ENCODE measurements at regions not wholly inside any gene's neighbourhood (a gene's known extent, or its start where the extent isn't known, plus 50 kb on each side); places are given as distances from the start of the nearest gene placed in this dataset.
A peak's percentile ranks its signal among the peaks of the same experiment; 100 is the strongest.

DNA sequence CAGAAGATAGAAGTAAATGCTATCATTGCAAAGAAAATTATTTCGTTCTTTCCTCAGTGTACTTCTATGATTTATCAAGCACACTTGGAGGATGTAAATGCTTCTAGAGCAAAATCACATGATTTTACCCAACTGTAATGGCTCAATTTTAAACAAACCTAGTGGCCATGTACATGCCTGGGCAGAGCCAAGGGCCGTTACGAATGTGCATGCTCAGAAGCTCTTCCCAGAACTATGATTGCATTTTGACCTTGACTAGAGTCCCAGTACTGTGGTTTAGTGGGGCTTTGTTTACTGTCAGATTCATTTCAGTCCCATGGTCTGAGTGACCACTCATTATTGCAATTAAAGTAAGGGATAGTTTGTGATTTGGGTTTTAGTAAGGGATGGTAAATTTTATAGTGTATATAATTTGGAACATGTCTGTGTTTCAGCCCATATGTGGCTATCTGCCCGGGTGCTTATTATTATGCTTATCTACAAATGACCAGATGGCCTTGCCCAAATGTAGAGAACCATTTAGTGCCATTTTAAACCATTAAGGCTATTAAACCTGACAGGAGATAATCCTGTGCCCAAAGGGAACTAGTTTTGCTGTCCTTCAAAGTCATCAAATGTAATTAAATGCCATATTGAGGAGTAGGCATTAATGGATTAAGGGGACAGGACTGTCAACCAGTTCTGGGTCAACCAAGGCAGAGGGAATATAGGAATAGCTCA lies 239.1 kb downstream of the ICOS start:
- no peak overlapping the region for H3K4me3 ChIP-seq (ENCODE audit: low read depth, low read length)
- no peak for TF ChIP-seq CTCF (IDR thresholded peaks at IDR 0.05; ENCODE audit: borderline replicate concordance, insufficient read depth, low read depth, low read length)

DNA sequence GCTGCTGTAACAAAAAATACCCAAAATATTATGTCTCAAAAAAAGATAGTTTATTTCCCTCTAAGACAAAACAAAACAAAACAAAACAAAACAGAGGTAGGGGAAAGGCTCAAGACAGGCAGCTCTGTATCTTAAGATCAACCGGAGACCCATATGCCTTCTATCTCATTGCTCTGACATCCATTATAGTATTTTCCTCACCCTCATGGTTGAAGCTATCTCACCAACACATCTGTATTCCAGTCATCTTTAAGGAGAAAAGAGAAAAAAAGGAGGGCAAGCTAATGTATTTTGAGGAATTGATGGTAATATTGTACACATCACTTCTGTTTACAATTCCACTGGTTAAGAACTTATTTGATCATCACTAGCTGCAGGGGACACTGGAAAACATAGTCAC lies 239.7 kb downstream of the ICOS start:
- H3K4me3 ChIP-seq (ENCODE audit: low read depth, low read length), result no peak overlapping the region
- no peak for TF ChIP-seq CTCF (IDR thresholded peaks at IDR 0.05; ENCODE audit: borderline replicate concordance, insufficient read depth, low read depth, low read length)

DNA sequence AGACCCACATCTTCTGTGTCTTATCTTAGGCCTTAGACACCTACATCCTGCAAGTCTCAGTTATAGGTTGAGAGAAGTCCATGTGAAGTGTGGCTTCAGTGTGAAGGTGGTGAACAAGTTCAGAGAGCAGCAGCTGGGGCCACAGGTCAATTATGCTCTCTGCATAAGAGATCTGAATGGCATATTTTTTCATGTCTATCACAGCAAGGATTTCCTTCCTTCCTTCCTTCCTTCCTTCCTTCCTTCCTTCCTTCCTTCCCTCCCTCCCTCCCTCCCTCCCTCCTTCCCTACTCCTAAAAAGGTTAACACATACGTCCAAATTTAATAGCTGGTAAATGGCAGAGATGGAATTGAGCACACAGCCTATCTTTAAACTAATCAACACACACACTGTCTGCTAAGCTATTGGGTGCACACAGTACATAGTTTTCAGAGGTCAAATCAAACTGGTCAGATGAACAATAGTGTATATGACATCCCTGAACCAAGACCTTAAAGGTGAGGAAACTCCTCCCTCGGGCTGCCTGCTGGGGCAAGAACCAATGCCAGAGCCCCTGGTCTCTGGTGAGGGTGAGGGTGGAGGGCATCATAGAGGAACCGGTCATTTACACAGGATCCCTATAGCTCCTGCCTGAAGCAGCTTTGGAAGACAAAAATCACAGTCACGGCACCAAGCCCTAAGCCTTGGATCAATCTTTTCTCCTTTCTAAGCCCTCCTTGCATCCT lies 240.9 kb downstream of the ICOS start:
- no peak for TF ChIP-seq CTCF (IDR thresholded peaks at IDR 0.05; ENCODE audit: borderline replicate concordance, insufficient read depth, low read depth, low read length)
- no peak overlapping the region for H3K4me3 ChIP-seq (ENCODE audit: low read depth, low read length)

DNA sequence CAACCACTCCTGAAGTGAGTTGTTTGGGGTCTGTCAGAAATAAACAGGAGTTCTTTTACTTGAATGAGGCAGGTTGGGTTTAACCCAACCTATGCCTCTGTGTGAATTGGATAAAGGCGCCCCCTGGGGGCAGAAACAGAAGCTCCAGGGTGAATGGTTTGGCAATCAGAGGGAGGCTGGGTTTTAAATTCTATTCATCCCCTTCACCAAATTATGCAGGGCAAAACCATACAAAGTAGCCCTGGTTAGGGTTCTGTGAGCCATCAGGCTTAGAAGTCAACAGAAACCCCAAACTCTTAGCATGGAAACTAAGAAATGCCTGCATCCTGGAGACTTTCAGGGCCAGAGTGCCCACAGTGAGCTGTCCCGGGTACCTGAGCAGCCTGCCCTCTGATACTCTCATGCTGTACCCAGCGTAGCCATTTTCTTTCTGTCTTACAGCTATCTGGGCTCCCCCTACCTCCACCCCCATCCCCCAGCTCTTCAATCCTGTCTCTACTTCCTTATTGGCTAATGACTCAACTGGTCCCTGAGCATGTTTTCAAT lies 241.5 kb downstream of the ICOS start:
- no peak overlapping the region for H3K4me3 ChIP-seq (ENCODE audit: low read depth, low read length)
- peak; percentile 68 for TF ChIP-seq CTCF (IDR thresholded peaks at IDR 0.05; ENCODE audit: borderline replicate concordance, insufficient read depth, low read depth, low read length)

DNA sequence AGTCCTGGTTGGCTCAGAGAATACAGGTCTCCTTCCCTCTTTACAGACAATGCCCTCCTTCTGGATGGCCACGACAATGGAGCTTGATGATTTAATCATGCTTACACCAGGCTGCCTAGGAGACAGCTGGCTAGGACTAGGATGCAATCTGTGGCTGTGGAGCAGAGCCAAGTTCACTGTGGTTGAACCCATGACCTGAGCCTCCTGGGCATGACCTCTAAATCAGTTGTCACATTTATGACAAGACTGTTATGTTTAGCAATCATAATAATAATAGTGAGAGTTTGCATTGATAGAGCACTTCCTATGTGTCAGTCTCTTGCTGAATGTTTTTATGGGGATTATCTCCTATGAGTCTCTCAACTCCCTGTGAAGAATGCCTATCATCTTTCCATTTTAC lies 244.1 kb downstream of the ICOS start:
- no peak for TF ChIP-seq CTCF (IDR thresholded peaks at IDR 0.05; ENCODE audit: borderline replicate concordance, insufficient read depth, low read depth, low read length)
- no peak overlapping the region for H3K4me3 ChIP-seq (ENCODE audit: low read depth, low read length)

DNA sequence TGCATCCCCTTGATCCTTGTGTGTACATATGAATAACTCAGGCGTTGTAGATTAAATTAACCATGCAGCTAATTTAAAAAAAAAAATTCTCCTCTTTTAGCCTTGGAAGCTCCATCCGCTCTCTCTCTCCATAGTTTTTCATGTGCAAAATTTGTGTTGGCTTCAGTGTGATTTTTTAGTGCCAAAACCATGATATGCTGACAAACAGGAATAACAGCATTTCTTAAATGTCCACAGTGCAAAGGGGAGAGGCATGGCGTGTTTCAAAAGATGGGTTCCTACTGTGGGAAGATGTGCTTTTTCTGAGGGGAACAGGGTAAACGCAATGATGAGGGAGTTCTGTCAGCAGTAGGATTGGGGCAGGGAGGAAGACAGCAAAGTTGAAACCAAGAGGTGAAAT lies 247.0 kb downstream of the ICOS start:
- TF ChIP-seq CTCF (IDR thresholded peaks at IDR 0.05; ENCODE audit: borderline replicate concordance, insufficient read depth, low read depth, low read length), result no peak

GRCh38 chr2:204184226-204184625 lies 247.7 kb downstream of the ICOS start:
- no peak overlapping the region for H3K4me3 ChIP-seq (ENCODE audit: low read depth, low read length)
- no peak for TF ChIP-seq CTCF (IDR thresholded peaks at IDR 0.05; ENCODE audit: borderline replicate concordance, insufficient read depth, low read depth, low read length)

More for the DNA sequence above, 247.0 kb downstream of the ICOS start:
- no peak overlapping the region for H3K4me3 ChIP-seq (ENCODE audit: low read depth, low read length)

Data from GM12875 (cell line).